CD4-positive, alpha-beta memory T cell (primary cell): ENCODE measurements at regions not wholly inside any gene's neighbourhood (a gene's known extent, or its start where the extent isn't known, plus 50 kb on each side); places are given as distances from the start of the nearest gene placed in this dataset.

Source experiments
- CTCF ChIA-PET: fragments of 350-600 bp; sonication (Branson Sonifier 250); formaldehyde crosslinking; loops from one replicate; lab custom pipeline; 2021; ENCODE audit warnings: inconsistent platforms; ENCODE audit not compliant: partially characterized antibody; lab: Charles Lee
- POLR2A ChIA-PET: fragments of 350-600 bp; sonication (Branson Sonifier 250); formaldehyde crosslinking; loops from one replicate; lab custom pipeline; 2021; ENCODE audit not compliant: partially characterized antibody; lab: Charles Lee
- DNase-seq, 5 donors: peaks; one replicate each; pipeline versions ENCODE4 v3.0.0 to v3.0.0-alpha.2; 2020 to 2022; ENCODE audit warnings: mixed read lengths in 1 of 5
- H3K27ac ChIP-seq: one replicate; pipeline ENCODE4 v1.7.0; 2013; ENCODE audit warnings: low read depth, low read length
- H3K27me3 ChIP-seq: 2 replicates; pipeline ENCODE4 v1.7.0; 2013; ENCODE audit warnings: mild to moderate bottlenecking, low read length, moderate library complexity; ENCODE audit not compliant: insufficient read depth
- H3K36me3 ChIP-seq: 2 replicates; pipeline ENCODE4 v1.7.0; 2013; ENCODE audit warnings: mild to moderate bottlenecking, low read length, moderate library complexity; ENCODE audit not compliant: insufficient read depth
- H3K4me1 ChIP-seq: 2 replicates; pipeline ENCODE4 v1.7.0; 2013; ENCODE audit warnings: mild to moderate bottlenecking, low read length, moderate library complexity; ENCODE audit not compliant: insufficient read depth
- H3K4me3 ChIP-seq, 2 donors: one replicate each; pipeline ENCODE4 v1.7.0; 2013; ENCODE audit warnings: low read length in 2 of 2, mild to moderate bottlenecking in 1 of 2
- H3K9me3 ChIP-seq, 2 donors: one replicate each; pipeline ENCODE4 v1.7.0; 2013; ENCODE audit warnings: low read length in 2 of 2, control low read depth in 1 of 2; ENCODE audit not compliant: control insufficient read depth in 1 of 2
- H3K27ac Mint-ChIP-seq, 7 donors: one replicate each; pipeline ENCODE4 v1.8.0; 2020 to 2021; ENCODE audit warnings: mixed read lengths in 7 of 7, mild to moderate bottlenecking in 6 of 7, inconsistent platforms in 3 of 7, moderate library complexity in 3 of 7
- H3K27me3 Mint-ChIP-seq, 2 donors: one replicate each; pipeline ENCODE4 v1.8.0; 2020 to 2021; ENCODE audit warnings: mixed read lengths in 2 of 2
- H3K36me3 Mint-ChIP-seq, 2 donors: one replicate each; pipeline ENCODE4 v1.8.0; 2020 to 2021; ENCODE audit warnings: mixed read lengths in 2 of 2, inconsistent platforms in 1 of 2, mild to moderate bottlenecking in 1 of 2
- H3K4me1 Mint-ChIP-seq, 4 donors: one replicate each; pipeline ENCODE4 v1.8.0; 2020 to 2021; ENCODE audit warnings: mixed read lengths in 4 of 4, mild to moderate bottlenecking in 1 of 4
- H3K4me3 Mint-ChIP-seq, 8 donors: one replicate each; pipeline ENCODE4 v1.8.0; 2020 to 2021; ENCODE audit warnings: mixed read lengths in 8 of 8, mild to moderate bottlenecking in 7 of 8, moderate library complexity in 6 of 8, inconsistent platforms in 3 of 8
- H3K9me3 Mint-ChIP-seq, 8 donors: one replicate each; pipeline ENCODE4 v1.8.0; 2020 to 2021; ENCODE audit warnings: mixed read lengths in 8 of 8, mild to moderate bottlenecking in 5 of 8, inconsistent platforms in 3 of 8, moderate library complexity in 1 of 8
- intact Hi-C: fragments of 100-400 bp; cut with micrococcal nuclease; formaldehyde crosslinking; loops from one replicate; pipeline ENCODE4 v1.15.1; 2023

DNA sequence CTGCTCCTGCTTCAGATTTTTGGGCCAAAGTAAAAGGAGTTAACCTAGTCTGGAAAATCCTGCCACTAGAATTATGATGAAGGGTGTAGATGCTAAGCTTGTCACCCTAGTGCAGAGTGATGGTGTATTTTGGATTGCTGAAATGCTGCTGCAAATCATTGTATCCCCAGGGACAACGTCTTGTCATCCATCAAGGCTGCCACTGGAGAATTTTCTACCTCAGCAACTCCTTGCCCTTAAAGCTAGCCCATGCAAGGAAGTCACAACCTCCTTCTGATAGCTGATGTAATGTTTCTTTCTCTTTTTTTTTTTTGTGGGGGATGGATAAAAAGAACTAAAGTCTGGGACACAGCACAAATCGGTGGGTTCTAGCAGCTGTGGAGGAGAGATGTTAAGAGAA lies 139.4 kb upstream of the FRMD6 start:
- Mint-ChIP-seq H3K4me1 (no peaks in the 10 kb centered on the region), H3K4me3 (no peak overlapping the region), H3K36me3 (no peaks in the 10 kb centered on the region), H3K27me3 (peaks cover 16 to 18% of the 10 kb centered on the region in 2 donors), H3K27ac (no peak overlapping the region), H3K9me3 (peaks cover 0 to 4% (median under 1%) of the 10 kb centered on the region in 8 donors)
- no peaks in the 10 kb centered on the region for H3K9me3 ChIP-seq
- H3K27me3 ChIP-seq = no peaks in the 10 kb centered on the region
- POLR2A ChIA-PET = no interaction called here
- CTCF ChIA-PET = no interaction called here
- intact Hi-C loops = no loop called here
- H3K36me3 ChIP-seq = no peaks in the 10 kb centered on the region
- no peak overlapping the region for H3K27ac ChIP-seq
- no peak overlapping the region for H3K4me3 ChIP-seq
- DNase-seq = no peak
- no peaks in the 10 kb centered on the region for H3K4me1 ChIP-seq

DNA sequence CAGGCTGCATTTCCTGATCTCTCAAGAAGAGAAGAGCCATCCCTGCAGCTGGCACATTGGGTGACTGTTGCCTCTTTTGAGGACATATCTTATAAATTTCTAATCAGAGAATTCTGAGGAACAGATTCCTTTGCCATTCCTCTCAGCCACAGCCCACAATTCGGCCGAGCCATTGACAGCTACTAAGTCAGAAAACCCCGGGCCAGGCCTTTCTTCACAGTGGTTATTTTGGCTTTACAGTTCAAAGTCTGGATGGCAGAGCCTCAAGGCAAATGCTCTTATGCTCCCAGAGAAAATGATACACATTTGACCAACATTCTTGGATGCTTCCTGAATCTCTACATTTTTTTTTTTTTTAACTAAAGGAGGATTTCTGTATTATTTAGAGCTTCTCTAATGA lies 138.4 kb upstream of the FRMD6 start:
- Histone ChIP-seq H3K9me3 (no peaks in the 10 kb centered on the region), H3K36me3 (no peaks in the 10 kb centered on the region), H3K4me3 (no peak overlapping the region), H3K27ac (no peak overlapping the region), H3K4me1 (no peaks in the 10 kb centered on the region), H3K27me3 (no peaks in the 10 kb centered on the region)
- POLR2A ChIA-PET = no interaction called here
- Mint-ChIP-seq H3K36me3 (no peaks in the 10 kb centered on the region), H3K27me3 (peaks cover 16 to 19% of the 10 kb centered on the region in 2 donors), H3K27ac (no peak overlapping the region), H3K4me1 (no peaks in the 10 kb centered on the region), H3K4me3 (no peak overlapping the region), H3K9me3 (peaks cover 0 to 4% (median under 1%) of the 10 kb centered on the region in 8 donors)
- CTCF ChIA-PET = no interaction called here
- intact Hi-C loops = no loop called here
- no peak for DNase-seq

DNA sequence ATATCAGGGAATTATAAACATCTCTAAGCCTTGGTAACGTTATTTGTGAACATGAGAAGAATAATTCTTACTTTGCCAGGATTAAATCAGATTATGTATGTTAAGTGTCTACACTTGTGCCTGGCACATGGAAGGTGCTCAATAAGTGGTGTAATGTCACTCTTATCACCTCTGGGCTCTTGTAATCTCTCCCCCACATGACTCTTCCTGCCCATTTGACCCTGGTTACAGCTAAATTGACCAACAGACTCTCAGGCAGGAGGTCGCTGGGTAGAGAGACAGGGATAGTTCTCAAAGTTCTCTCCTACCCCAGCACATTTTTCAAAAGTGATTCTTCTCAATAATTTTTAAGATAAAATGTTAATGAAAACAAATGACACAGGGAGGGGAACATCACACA lies 137.8 kb upstream of the FRMD6 start:
- Histone ChIP-seq H3K27ac (no peak overlapping the region), H3K4me3 (no peak overlapping the region), H3K27me3 (no peaks in the 10 kb centered on the region), H3K4me1 (no peaks in the 10 kb centered on the region), H3K36me3 (no peaks in the 10 kb centered on the region), H3K9me3 (no peaks in the 10 kb centered on the region)
- Mint-ChIP-seq H3K4me3 (no peak overlapping the region), H3K27me3 (peaks cover 14 to 15% of the 10 kb centered on the region in 2 donors), H3K4me1 (no peaks in the 10 kb centered on the region), H3K36me3 (no peaks in the 10 kb centered on the region), H3K9me3 (peaks cover 0 to 4% (median 0%) of the 10 kb centered on the region in 8 donors), H3K27ac (no peak overlapping the region)
- CTCF ChIA-PET = no interaction called here
- no peak for DNase-seq
- POLR2A ChIA-PET = no interaction called here
- intact Hi-C loops = no loop called here

DNA sequence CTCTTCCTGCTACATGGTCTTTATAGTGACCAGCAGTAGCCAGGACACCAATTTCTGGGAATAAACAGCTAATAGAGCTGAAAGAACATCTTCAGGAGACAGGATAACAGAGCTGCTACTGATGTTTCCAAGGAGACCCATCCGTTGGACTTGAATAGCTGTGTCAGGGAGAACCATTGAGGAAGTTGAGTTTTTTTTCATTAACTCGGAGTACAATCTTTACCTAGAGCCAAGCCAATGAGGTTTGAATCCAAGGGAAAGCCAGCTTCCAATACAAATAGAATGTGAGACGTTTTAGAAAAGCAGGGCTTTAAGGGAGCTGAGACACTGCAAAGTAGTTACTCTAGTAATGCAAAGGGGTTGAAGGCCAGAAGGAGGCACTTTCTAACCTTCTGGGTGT lies 136.1 kb upstream of the FRMD6 start:
- Mint-ChIP-seq H3K36me3 (no peaks in the 10 kb centered on the region), H3K4me1 (no peaks in the 10 kb centered on the region), H3K4me3 (no peak overlapping the region), H3K27me3 (peaks cover 16% of the 10 kb centered on the region in 2 donors), H3K27ac (no peak overlapping the region), H3K9me3 (peaks cover 0 to 4% (median under 1%) of the 10 kb centered on the region in 8 donors)
- no peak overlapping the region for H3K27ac ChIP-seq
- no peaks in the 10 kb centered on the region for H3K36me3 ChIP-seq
- DNase-seq = no peak
- H3K4me1 ChIP-seq = no peaks in the 10 kb centered on the region
- no peak overlapping the region for H3K4me3 ChIP-seq
- H3K9me3 ChIP-seq = no peaks in the 10 kb centered on the region
- CTCF ChIA-PET = interaction anchor here (1.8 kb wide), 1 partner anchor 10 kb away, joined by 3 read pairs; no protein-coding TSS in a partner anchor
- intact Hi-C loops = no loop called here
- POLR2A ChIA-PET = no interaction called here
- no peaks in the 10 kb centered on the region for H3K27me3 ChIP-seq

DNA sequence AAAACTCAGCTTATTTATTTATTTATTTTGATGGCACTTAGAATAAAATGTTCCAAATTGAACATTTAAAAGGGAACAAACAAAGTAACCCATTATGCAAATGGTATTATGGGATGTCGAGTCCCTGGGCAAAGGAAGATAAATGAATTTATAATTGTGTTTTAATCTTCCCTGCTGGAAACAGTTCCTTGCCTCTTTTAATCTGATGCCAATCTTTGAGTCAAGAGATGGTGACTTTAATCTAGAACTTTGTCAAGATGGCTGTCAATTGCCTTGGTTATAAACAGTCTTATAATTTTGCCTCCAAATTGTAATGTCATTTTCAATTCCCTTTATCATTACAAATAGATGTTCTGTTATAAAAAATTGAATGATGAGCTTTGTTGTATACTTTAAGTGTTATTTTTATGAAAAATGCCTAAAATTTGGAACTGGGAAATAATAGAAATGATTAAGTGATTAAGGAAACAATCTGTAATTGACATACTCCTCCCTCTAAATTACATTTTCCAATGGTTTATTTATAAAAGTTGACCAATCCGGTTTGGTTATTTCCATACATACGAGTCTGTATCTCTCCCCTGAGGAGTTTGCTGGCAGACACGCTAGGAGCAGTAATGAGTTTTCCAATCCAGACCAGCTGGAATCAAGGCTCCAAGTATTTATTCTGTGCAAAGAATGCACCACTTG lies 134.9 kb upstream of the FRMD6 start:
- Mint-ChIP-seq H3K4me1 (no peaks in the 10 kb centered on the region), H3K27me3 (peaks cover 13% of the 10 kb centered on the region in 2 donors), H3K36me3 (no peaks in the 10 kb centered on the region), H3K27ac (no peak overlapping the region), H3K4me3 (no peak overlapping the region), H3K9me3 (peaks cover 0 to 6% (median under 1%) of the 10 kb centered on the region in 8 donors)
- Histone ChIP-seq H3K9me3 (no peaks in the 10 kb centered on the region), H3K27me3 (no peaks in the 10 kb centered on the region), H3K27ac (no peak overlapping the region), H3K4me1 (no peaks in the 10 kb centered on the region), H3K4me3 (no peak overlapping the region), H3K36me3 (no peaks in the 10 kb centered on the region)
- no peak for DNase-seq
- intact Hi-C loops = no loop called here
- POLR2A ChIA-PET = no interaction called here
- CTCF ChIA-PET = interaction anchor here (1.8 kb wide), 1 partner anchor 9 kb away, joined by 3 read pairs; no protein-coding TSS in a partner anchor

DNA sequence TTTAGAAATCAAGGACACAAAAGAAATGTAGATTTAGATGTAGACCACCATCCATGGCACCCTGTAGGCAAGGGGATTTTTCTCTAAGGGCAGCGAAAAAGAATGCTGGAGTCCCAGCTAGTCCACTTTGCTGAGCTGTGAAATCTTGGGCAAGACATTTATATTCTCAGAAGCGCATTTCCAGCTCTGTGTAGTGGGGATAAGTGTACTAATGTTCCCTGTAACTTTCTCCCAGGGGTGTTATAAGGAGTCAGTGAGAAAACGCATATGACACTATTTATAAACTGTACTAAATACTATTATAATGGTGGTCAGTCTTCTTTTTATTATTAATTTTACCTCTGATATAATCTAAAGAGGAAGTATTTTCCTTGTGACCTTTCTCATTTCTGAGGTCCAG lies 133.4 kb upstream of the FRMD6 start:
- intact Hi-C loops = no loop called here
- no peak overlapping the region for H3K4me3 ChIP-seq
- ChIA-PET POLR2A (no interaction called here), CTCF (no interaction called here)
- Mint-ChIP-seq H3K36me3 (no peaks in the 10 kb centered on the region), H3K4me1 (no peaks in the 10 kb centered on the region), H3K9me3 (peaks cover 0 to 12% (median under 1%) of the 10 kb centered on the region in 8 donors), H3K4me3 (no peak overlapping the region), H3K27ac (no peak overlapping the region), H3K27me3 (peaks cover 8 to 9% of the 10 kb centered on the region in 2 donors)
- no peak overlapping the region for H3K27ac ChIP-seq
- no peaks in the 10 kb centered on the region for H3K9me3 ChIP-seq
- no peaks in the 10 kb centered on the region for H3K36me3 ChIP-seq
- DNase-seq = no peak
- H3K27me3 ChIP-seq = no peaks in the 10 kb centered on the region
- no peaks in the 10 kb centered on the region for H3K4me1 ChIP-seq

DNA sequence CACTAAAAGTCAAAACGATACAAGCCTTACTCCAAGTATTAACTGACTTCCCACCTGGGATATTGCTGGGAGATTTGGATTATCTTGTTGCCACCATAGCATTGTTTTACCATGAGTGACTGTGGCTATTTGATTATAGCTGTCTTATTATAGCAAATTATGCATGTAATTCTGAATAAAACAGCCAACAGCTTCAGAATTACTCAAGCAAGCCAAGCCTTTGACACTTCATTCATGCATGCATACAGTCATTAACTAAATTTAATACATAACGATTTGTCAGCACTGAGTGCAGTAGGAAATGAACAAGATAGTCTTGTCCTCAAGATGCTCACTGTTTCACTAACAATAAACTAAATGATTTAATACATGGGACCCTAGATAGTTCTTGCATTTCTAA lies 133.0 kb upstream of the FRMD6 start:
- ChIA-PET POLR2A (no interaction called here), CTCF (no interaction called here)
- no peak for DNase-seq
- no peaks in the 10 kb centered on the region for H3K36me3 Mint-ChIP-seq
- Histone ChIP-seq H3K4me3 (no peak overlapping the region), H3K4me1 (no peaks in the 10 kb centered on the region), H3K9me3 (no peaks in the 10 kb centered on the region), H3K27me3 (no peaks in the 10 kb centered on the region), H3K27ac (no peak overlapping the region), H3K36me3 (no peaks in the 10 kb centered on the region)
- peaks cover 7 to 8% of the 10 kb centered on the region in 2 donors for H3K27me3 Mint-ChIP-seq
- no peak overlapping the region for H3K27ac Mint-ChIP-seq
- intact Hi-C loops = no loop called here
- peaks cover 0 to 12% (median under 1%) of the 10 kb centered on the region in 8 donors for H3K9me3 Mint-ChIP-seq
- H3K4me1 Mint-ChIP-seq = no peaks in the 10 kb centered on the region
- H3K4me3 Mint-ChIP-seq = no peak overlapping the region
